Stimulated activated CD4-positive, alpha-beta T cell treated with anti-CD3 and anti-CD28 coated beads, Interleukin-1b, Interleukin-23, amount 100 ng/mL, for 24 hours (primary cell): ENCODE measurements at regions not wholly inside any gene's neighbourhood (a gene's known extent, or its start where the extent isn't known, plus 50 kb on each side); places are given as distances from the start of the nearest gene placed in this dataset.
"Not testable (repeated sequence)": the region's sequence is repeated elsewhere in the genome, so short reads cannot be mapped to it uniquely, and the experiment has no call there.

Source experiments
- DNase-seq, 4 experiments: peaks; one replicate each; pipeline ENCODE4 v3.0.0-alpha.2; 2020; ENCODE audit warnings: low read depth in 4 of 4, low spot score in 1 of 4

DNA sequence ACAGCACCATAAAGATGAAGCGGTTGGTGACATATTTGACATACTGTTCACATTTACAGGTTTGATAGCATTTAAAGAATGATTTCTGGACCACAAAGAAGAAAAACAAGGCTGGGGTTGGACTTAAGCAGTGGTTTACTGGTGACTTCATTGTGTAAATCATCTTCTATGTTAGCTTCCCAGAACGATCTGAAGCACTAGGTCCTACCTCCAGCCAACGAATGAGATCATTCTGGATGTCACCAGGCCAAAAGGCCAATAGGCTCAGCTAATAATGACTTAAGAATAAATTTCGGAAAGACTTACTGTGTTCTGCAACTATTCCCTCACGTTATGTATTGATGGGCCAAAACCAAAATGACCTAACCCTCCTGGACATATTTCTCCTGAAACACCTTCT lies 675.3 kb upstream of the CCNG1 start:
- no peak for DNase-seq

DNA sequence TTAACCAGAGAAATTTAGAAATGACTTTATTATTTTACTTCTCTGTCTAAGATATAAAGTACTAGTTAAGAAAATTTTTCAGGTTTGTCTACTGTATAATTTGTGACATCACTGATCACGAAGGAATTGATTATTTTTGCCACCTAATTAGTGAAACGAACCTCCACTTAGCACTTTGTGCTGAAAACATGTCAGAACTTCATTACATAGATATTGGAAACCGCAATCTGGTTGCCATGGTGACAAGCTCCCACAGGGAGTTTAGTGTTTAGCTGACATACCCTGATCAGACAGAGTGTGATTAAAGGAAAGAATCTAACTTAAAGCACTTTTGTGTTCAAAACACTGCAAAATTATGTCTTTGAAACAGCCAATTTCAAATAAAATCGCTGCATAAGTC lies 668.4 kb upstream of the CCNG1 start:
- DNase-seq, result no peak

DNA sequence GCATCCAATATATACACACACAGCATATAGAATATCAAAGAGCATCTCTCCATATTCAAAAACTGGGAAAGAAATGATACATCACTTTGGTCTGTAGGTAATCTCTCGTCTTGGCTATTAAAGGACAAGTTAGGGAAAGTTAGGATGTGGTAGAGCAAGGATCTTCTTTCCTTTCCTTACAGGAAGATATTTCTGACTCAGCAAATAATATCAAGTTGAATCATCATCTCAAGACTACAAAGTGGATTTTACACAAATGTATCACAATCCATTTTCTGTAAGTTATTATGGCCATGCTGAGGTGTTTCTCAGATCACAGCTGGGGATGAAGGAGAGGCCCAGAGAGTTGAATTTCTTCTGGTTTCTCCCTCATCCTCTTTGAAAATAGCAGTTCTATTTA lies 651.7 kb upstream of the CCNG1 start:
- no peak for DNase-seq

DNA sequence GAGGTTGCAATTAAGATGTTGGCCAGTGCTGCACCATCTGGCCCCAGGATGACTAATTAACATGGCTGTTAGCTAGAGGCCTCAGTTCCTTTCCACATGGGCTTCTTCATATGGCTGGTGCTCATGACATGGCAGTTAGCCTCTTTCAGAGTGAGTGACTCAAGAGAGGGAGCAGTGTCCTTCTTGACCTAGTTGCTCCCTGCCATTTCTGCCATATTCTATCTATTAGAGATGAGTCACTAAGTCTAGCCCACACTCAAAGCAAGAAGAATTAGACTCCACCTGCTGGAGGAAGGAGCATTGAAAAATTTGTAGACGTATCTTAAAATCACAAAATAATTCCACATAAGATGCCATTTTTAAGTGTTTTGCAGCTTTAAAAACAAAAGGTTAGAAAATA lies 651.2 kb upstream of the CCNG1 start:
- no peak for DNase-seq

DNA sequence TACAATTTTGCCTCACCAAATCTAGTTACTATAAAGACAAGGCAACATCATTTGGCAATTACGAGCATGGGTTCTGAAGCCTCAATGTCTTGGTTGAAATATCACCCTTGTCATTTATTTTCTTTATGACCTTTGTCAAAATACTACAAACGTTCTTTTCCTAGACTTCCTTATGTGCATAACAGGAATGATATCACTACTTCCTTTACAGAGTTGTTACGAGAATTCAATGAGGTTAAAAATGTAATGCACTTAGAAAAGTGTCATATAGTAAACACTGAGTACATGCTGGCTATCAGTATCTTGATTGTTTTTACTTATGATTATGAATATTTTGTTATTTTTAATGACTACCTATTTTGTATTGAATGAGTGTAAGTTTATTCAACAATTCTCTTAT lies 640.9 kb upstream of the CCNG1 start:
- DNase-seq, result no peak

GRCh38 chr5:162800301-162800700 lies 637.1 kb upstream of the CCNG1 start:
- no peak for DNase-seq

DNA sequence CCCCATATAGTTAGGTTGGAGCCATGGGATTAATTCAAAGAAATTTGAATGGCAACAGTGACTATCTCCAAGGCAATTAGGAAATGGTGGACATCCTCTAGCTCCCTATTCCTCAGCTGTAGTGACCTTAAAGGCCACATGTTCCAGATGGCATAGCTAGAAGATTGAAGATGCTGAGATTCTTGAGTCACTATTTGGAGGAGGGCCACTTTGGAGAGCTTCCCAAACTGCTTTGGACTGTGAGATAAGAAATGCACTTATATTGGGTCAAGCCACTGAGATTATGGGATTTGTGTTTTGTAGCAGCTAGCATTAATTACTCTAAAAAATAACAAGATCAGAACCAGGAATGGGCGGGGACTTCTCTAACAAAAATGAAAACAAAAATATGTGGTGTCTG lies 636.2 kb upstream of the CCNG1 start:
- no peak for DNase-seq

- DNase-seq, result no peak
Measured at GRCh38 chr5:162806195-162806594, 631.2 kb upstream of the CCNG1 start.

GRCh38 chr5:162811071-162811470 lies 626.3 kb upstream of the CCNG1 start:
- no peak for DNase-seq

GRCh38 chr5:162816816-162817215 lies 620.6 kb upstream of the CCNG1 start:
- DNase-seq, result no peak

GRCh38 chr5:162817364-162817763 lies 620.0 kb upstream of the CCNG1 start:
- no peak for DNase-seq

GRCh38 chr5:162821664-162822063 lies 615.7 kb upstream of the CCNG1 start:
- DNase-seq, result not testable (repeated sequence)

- DNase-seq, result no peak
Measured at GRCh38 chr5:162824360-162824759, 613.0 kb upstream of the CCNG1 start.

- DNase-seq, result no peak
Measured at GRCh38 chr5:162837155-162837554, 600.2 kb upstream of the CCNG1 start.

- no peak for DNase-seq
Measured at GRCh38 chr5:162842727-162843126, 594.7 kb upstream of the CCNG1 start.

DNA sequence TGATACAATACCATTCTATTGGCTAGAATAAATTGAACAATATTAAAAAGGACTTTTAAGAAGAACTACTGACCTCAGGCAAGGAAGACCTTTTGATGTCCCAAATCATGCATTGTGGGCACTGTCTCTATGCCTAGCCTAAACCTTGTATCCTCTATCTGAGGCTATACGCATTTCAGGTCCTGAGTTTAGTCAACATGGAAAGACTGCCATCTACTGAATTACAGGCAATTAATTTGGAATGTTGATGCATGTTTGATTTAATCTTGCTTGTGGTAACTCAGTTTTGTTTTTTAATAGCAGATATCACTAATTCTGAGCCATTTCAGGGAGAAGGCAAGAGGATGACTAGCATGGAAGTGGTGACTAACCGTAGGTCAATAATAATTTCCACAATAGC lies 585.3 kb upstream of the CCNG1 start:
- DNase-seq, result no peak

DNA sequence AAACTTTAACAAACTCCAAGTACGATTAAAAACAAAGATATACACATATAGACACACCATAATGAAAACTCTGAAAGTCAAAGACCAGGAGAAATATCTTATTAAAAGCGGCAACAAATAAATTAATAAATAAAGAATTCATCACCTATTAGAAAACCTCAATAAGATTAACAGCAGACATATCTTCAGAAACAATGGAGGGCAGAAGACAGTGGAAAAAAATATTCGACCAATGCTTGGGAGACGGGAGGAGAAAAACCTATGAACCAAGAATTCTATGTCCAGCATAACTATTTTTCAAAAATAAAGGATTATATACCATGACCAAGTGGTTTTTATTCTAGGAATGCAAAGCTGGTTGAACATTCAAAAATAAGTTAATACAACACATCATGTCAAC lies 578.6 kb upstream of the CCNG1 start:
- DNase-seq, result no peak

- no peak for DNase-seq
Measured at GRCh38 chr5:162870966-162871365, 566.4 kb upstream of the CCNG1 start.

DNA sequence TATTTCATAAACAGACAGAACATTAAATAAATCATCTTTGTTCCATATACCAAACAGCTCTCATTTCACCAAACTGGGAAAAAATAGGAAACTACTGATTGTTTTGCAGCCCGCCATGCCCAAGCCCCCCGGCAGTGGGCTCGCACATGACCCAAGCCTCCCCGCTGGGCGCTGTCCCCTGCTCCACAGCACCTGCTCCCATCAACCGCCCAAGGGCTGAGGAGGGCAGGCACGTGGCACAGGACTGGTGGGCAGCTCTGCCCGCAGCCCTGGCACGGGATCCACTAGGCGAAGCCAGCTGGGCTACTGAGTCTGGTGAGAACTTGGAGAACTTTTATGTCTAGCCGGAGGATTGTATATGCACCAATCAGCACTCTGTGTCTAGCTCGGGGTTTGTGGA lies 554.8 kb upstream of the CCNG1 start:
- DNase-seq, result no peak

GRCh38 chr5:162886717-162887116 lies 550.7 kb upstream of the CCNG1 start:
- DNase-seq, result no peak

GRCh38 chr5:162888268-162888667 lies 549.1 kb upstream of the CCNG1 start:
- no peak for DNase-seq

- no peak for DNase-seq
Measured at GRCh38 chr5:162911873-162912272, 525.5 kb upstream of the CCNG1 start.

DNA sequence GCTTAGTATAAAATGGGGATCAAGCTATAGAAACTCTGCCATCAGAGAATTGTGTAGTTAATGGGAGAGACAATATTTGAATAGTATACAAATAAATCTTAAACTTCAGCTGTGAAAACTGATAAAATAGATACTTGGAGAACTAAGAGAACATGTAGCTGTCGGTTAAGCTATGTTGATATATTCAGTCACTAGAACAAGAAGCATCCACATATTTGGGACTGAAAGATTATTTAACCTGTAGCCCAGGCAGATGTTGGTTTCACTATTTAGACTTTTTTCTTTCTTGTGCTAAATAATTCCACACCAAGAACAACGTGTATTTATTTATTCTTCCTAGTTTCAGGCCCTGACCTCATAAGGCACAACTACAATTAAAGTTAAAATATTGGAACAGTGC lies 521.0 kb upstream of the CCNG1 start:
- DNase-seq, result no peak

DNA sequence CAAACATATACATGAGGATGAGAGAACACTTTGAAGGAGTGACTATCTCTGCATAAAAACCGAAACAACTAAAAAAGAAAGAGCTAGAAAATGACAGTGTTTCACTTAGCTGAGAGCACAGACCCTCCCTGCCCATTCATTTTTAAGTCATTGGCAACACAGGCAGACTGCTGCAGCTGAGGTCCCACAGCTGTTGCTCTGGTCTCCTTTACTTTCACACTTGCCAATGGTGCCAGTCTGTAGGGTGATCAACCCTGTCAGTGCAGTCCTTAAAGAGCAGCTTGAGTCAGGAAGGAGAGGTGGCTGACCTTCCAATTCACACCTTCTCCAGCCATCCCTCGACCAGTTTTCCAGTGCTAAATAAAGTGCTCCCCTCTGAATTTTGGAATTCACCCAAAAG lies 508.3 kb upstream of the CCNG1 start:
- DNase-seq, result no peak
